Left lung (tissue), 4 donors: ENCODE measurements at regions not wholly inside any gene's neighbourhood (a gene's known extent, or its start where the extent isn't known, plus 50 kb on each side); places are given as distances from the start of the nearest gene placed in this dataset.

ENCODE experiments used
- ATAC-seq: fragments of 200-7000 bp; cut with Tn5 transposase; one replicate; pipeline ENCODE4 v1.9.1; 2020; ENCODE audit warnings: moderate library complexity
- DNase-seq, 4 donors: peaks; one replicate each; pipeline ENCODE4 v3.0.0-alpha.2; 2013 to 2020
- H3K27ac ChIP-seq, 2 donors: fragments of 200-600 bp; sonication (generic) in 1 of 2; one replicate each; pipeline versions ENCODE4 v1.5.0 to v1.8.0; 2020 to 2021
- H3K27me3 ChIP-seq, 2 donors: fragments of 200-600 bp; sonication (generic) in 1 of 2; one replicate each; pipeline versions ENCODE4 v1.5.0 to v1.8.0; 2020 to 2021
- H3K36me3 ChIP-seq, 2 donors: fragments of 200-600 bp; sonication (generic) in 1 of 2; one replicate each; pipeline versions ENCODE4 v1.5.0 to v1.8.0; 2020 to 2021
- H3K4me1 ChIP-seq, 2 donors: fragments of 200-600 bp; one replicate each; pipeline ENCODE4 v1.8.0; 2021
- H3K4me3 ChIP-seq, 2 donors: fragments of 200-600 bp; sonication (generic) in 1 of 2; one replicate each; pipeline versions ENCODE4 v1.5.0 to v1.8.0; 2020 to 2021; ENCODE audit warnings: mild to moderate bottlenecking in 1 of 2
- H3K9me3 ChIP-seq, 2 donors: fragments of 200-600 bp; sonication (generic) in 1 of 2; one replicate each; pipeline versions ENCODE4 v1.5.0 to v1.8.0; 2020 to 2021
- CTCF ChIP-seq, 2 donors: fragments of 200-600 bp; sonication (generic) in 1 of 2; IDR thresholded peaks; one replicate each; pipeline versions ENCODE4 v1.5.0 to v1.8.0; 2021; ENCODE audit warnings: antibody characterized with exemption in 2 of 2
- intact Hi-C, 2 donors: fragments of 100-400 bp; cut with DNase I; formaldehyde crosslinking; loops; one replicate each; pipeline versions ENCODE4 v1.11.2 to v1.14.2; 2022
- donor health status: DM: no; HTN: yes; CAD: no.
- donor health status: DM: no; HTN: no; CAD: no.

GRCh38 chr13:104872153-104872552 lies 1663.3 kb downstream of the EFNB2 start:
- no peaks in the 10 kb centered on the region for H3K4me1 ChIP-seq
- H3K4me3 ChIP-seq = no peak overlapping the region
- DNase-seq (no peak), ATAC-seq (no peak)
- intact Hi-C loops = no loop called here
- peaks cover 0 to 3% of the 10 kb centered on the region in 2 donors for H3K9me3 ChIP-seq
- H3K27me3 ChIP-seq = no peaks in the 10 kb centered on the region
- H3K36me3 ChIP-seq = no peaks in the 10 kb centered on the region
- no peak overlapping the region for H3K27ac ChIP-seq
- TF ChIP-seq CTCF (IDR thresholded peaks at IDR 0.05) = no peak

- Histone ChIP-seq H3K4me1 (no peaks in the 10 kb centered on the region), H3K27ac (no peak overlapping the region), H3K4me3 (no peak overlapping the region), H3K36me3 (no peaks in the 10 kb centered on the region), H3K9me3 (peaks cover 0 to 3% of the 10 kb centered on the region in 2 donors), H3K27me3 (no peaks in the 10 kb centered on the region)
- ATAC-seq (no peak), DNase-seq (no peak)
- intact Hi-C loops = no loop called here
- TF ChIP-seq CTCF (IDR thresholded peaks at IDR 0.05) = no peak
Observed at GRCh38 chr13:104871456-104871855, 1664.0 kb downstream of the EFNB2 start.

GRCh38 chr13:104869501-104869900 lies 1666.0 kb downstream of the EFNB2 start:
- ATAC-seq = no peak
- TF ChIP-seq CTCF (IDR thresholded peaks at IDR 0.05) = no peak

GRCh38 chr13:104868806-104869205 lies 1666.7 kb downstream of the EFNB2 start:
- Histone ChIP-seq H3K4me3 (no peak overlapping the region), H3K27ac (no peak overlapping the region), H3K27me3 (no peaks in the 10 kb centered on the region), H3K9me3 (peaks cover 0 to 3% of the 10 kb centered on the region in 2 donors), H3K36me3 (no peaks in the 10 kb centered on the region), H3K4me1 (no peaks in the 10 kb centered on the region)
- ATAC-seq (no peak), DNase-seq (no peak)
- intact Hi-C loops = no loop called here
- no peak for TF ChIP-seq CTCF (IDR thresholded peaks at IDR 0.05)

More at GRCh38 chr13:104869501-104869900, 1666.0 kb downstream of the EFNB2 start:
- peaks cover 0 to 3% of the 10 kb centered on the region in 2 donors for H3K9me3 ChIP-seq
- no peak overlapping the region for H3K4me3 ChIP-seq
- no peak for DNase-seq
- no peaks in the 10 kb centered on the region for H3K27me3 ChIP-seq
- intact Hi-C loops = no loop called here
- H3K36me3 ChIP-seq = no peaks in the 10 kb centered on the region
- no peak overlapping the region for H3K27ac ChIP-seq
- no peaks in the 10 kb centered on the region for H3K4me1 ChIP-seq

GRCh38 chr13:104855581-104855980 lies 1679.9 kb downstream of the EFNB2 start:
- Histone ChIP-seq H3K4me1 (no peaks in the 10 kb centered on the region), H3K27ac (no peak overlapping the region), H3K36me3 (no peaks in the 10 kb centered on the region), H3K9me3 (no peaks in the 10 kb centered on the region), H3K27me3 (no peaks in the 10 kb centered on the region), H3K4me3 (no peak overlapping the region)
- DNase-seq (no peak), ATAC-seq (no peak)
- TF ChIP-seq CTCF (IDR thresholded peaks at IDR 0.05) = no peak
- intact Hi-C loops = no loop called here
